Adrenal gland (tissue), 5 donors: ENCODE measurements at regions not wholly inside any gene's neighbourhood (a gene's known extent, or its start where the extent isn't known, plus 50 kb on each side); places are given as distances from the start of the nearest gene placed in this dataset.

Experiments
- CTCF ChIP-seq, 6 experiments: fragments of 450-650 bp in 4 of 6; fragments of 200-600 bp in 2 of 6; sonication (generic) in 1 of 6; IDR thresholded peaks; 1 replicate in 5 of 6; 2 replicates in 1 of 6; pipeline versions ENCODE4 v1.5.1 to v1.8.0; 2016 to 2021; ENCODE audit warnings: antibody characterized with exemption in 6 of 6, mild to moderate bottlenecking in 2 of 6, moderate library complexity in 1 of 6
- POLR2A ChIP-seq, 2 donors: fragments of 450-650 bp; IDR thresholded peaks; one replicate each; pipeline ENCODE4 v1.6.1; 2017; ENCODE audit warnings: antibody characterized with exemption in 2 of 2, mild to moderate bottlenecking in 2 of 2, moderate library complexity in 1 of 2
- donor health status: DM: no; HTN: no; CAD: no.

- no peak for TF ChIP-seq CTCF (IDR thresholded peaks at IDR 0.05)
- TF ChIP-seq POLR2A (IDR thresholded peaks at IDR 0.05), result no peak
Observed at GRCh38 chr12:28811457-28811856, 337.6 kb upstream of the FAR2 start.
